Endometrium (tissue), 2 donors: ENCODE measurements at regions not wholly inside any gene's neighbourhood (a gene's known extent, or its start where the extent isn't known, plus 50 kb on each side); places are given as distances from the start of the nearest gene placed in this dataset.
A peak's percentile ranks its signal among the peaks of the same experiment; 100 is the strongest.

Experiments used
- FAIRE-seq: peaks from 2 replicates; lab custom pipeline; 2012; peaks lifted over from hg19 to GRCh38; lab: Jason Lieb, UNC
- donor health status: control.
- donor health status: control.

DNA sequence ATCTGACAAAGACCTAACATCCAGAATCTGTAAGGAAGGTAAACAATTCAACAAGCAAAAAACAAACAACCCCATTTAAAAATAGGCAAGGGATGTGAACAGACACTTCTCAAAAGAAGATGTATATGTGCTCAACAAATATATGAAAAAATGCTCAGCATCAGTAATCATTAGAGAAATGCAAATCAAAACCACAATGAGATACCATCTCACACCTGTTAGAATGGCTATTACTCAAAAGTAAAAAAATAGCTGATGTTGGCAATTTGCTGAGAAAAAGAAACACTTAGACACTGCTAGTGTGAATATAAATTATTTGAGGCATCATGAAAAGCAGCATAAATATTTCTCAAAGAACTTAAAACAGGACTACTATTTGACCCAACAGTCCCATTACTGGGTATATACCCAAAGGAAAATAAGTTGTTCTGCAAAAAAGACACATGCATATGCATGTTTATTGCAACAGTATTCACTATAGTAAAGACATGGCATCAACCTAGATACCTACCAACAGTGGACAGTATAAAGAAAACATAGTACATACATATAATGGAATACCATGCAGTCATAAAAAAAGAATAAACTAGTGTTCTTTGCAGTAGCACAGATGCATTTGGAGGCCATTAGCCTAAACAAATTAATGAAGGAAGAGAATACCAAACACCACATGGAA is 980.1 kb downstream of the KCNMA1 start:
- no peak for FAIRE-seq

DNA sequence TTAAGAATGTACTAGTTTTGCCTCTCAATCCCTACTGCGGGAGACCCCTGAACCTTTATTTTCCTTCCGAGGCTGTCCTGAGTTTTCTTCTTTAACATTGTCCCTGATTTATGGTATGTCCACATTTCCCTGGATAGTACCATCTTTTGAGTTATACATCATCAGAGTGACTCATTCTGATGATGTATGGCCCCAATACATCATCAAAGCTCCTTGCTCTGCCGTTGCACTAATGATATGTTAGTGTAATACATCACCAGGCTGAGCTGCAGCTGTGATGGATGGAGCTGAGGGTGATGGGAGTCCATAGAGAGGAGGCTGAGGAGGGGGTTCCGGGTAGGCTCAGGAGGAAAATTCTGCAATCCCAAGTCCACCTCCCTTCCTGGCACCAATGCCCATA is 986.5 kb downstream of the KCNMA1 start:
- no peak for FAIRE-seq

DNA sequence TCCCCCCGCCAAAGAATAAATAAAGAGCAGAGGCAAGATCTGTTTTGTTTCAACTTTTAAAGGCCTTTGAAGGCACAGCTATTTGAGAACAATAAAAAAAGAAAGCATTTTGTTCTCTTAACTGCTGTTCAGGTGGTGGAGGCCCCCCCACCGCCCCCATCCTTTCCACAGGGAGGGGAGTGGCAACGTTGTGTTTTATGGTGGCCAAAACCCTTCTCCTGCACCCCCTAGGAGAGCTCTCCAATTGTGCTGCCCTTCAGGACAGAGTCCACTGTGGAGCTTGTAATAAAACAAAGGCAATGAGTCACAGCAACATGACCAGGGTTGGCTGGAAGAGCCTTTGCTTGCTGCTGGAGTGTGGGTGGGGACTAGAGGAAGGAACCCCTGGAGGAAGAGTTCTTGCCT is 987.9 kb downstream of the KCNMA1 start:
- FAIRE-seq, result peak; percentile 99

DNA sequence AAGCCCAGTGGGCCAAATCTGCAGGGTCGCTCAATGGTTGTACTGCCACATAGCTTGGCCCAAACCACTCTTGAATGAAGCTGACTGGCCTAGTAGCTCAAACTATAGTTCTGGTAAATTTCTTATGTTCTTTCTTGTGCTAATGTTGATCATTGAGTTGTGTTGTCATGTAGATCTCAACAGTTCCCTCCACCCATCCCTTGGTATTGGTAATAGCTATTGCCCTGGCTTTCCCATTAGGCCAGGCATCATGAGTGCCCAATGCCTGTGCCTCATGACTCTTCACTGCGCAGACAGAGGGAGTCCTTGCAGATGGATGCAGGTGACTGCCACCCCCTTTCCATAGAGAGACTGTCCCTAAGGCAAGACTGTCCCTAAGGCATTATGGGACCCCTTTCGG is 988.4 kb downstream of the KCNMA1 start:
- no peak for FAIRE-seq

DNA sequence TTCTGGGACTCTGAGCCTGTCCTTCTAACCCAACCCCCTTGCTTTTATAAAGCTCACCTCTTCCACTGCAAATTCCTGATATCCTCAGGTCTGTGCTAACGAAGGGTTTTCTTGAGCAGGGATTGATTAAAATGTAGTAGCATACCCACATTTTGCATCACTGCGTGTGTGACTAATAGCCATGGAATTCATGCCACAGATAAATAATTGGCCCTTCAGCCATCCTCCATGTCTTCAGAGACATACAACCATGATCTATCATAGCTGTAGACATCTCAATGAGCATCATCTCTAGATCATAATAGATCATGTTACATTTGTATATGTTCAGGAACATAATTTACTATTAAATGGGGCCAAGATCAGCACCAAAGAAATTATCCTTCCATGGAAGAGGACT is 990.3 kb downstream of the KCNMA1 start:
- no peak for FAIRE-seq

DNA sequence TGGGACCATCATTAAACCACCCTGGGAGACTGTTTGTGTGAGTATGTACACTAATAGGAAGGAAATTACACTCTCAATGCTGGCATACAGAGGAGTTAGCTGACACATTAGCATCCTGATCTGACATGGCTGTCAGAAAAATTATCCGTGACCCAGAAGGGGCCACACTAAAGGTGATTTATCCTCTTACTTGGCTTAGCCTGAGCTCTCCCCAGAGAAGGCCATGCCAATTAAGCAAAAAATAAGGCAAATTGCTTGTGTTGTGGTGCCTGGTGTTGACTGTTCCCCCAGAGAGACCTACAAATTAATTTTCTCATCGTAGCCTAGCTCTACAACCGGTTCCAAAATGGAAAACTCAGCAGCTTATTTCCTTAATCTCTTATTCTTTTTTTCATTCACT is 992.3 kb downstream of the KCNMA1 start:
- no peak for FAIRE-seq

GRCh38 chr10:76644476-76644875 is 993.1 kb downstream of the KCNMA1 start:
- no peak for FAIRE-seq

- no peak for FAIRE-seq
Measured at GRCh38 chr10:76643511-76643911, 994.1 kb downstream of the KCNMA1 start.

- no peak for FAIRE-seq
Measured at GRCh38 chr10:76642358-76642757, 995.2 kb downstream of the KCNMA1 start.

- no peak for FAIRE-seq
Measured at GRCh38 chr10:76641215-76641614, 996.4 kb downstream of the KCNMA1 start.

- no peak for FAIRE-seq
Measured at GRCh38 chr10:76640806-76641205, 996.8 kb downstream of the KCNMA1 start.

DNA sequence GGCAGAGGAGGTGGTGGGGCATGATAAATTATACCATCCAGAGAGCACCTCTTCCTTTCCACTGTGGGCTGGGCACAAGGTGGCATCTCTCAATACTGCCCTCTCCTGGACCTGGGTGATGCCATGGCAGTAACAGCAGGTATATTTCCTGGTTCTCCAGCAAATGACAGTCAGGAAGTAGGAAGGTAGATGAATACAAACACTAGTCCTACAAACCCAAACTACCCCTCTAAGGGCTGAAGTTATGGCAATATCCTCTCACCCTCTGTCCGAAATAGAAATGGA is 1004.9 kb downstream of the KCNMA1 start:
- no peak for FAIRE-seq

- no peak for FAIRE-seq
Measured at GRCh38 chr10:76631884-76632766, 1005.5 kb downstream of the KCNMA1 start.

DNA sequence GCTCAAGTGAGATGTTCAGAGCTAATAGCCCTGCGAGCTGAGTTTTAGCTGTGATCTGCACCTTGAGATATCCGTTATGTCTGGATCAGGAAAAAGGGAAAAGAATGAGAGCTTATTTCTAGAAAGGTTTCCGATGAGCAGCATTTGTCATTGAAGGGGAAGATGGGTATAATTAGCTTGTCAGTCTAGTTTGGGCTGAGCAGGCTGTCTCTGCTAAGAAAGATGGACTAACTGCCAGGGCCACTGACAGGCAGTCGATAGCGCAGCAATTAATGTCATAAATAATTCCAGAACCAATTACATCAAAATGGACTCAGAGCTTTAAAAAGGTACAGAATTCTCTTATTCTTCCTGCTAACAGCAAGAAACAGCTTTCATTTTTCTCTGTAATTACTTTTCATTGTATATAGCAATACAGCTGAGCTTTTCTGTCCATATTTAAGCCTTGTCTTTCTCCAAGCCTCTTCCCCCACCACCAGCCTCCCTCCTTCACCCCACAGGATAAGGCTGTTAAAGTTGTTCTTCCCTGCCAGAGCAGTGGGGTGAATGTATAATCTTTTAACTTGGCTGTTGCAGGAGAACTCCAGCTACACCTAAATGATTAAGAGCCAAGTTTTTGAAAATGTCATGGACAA is 1006.5 kb downstream of the KCNMA1 start:
- FAIRE-seq, result no peak

- FAIRE-seq, result no peak
Measured at GRCh38 chr10:76628801-76629200, 1008.8 kb downstream of the KCNMA1 start.

DNA sequence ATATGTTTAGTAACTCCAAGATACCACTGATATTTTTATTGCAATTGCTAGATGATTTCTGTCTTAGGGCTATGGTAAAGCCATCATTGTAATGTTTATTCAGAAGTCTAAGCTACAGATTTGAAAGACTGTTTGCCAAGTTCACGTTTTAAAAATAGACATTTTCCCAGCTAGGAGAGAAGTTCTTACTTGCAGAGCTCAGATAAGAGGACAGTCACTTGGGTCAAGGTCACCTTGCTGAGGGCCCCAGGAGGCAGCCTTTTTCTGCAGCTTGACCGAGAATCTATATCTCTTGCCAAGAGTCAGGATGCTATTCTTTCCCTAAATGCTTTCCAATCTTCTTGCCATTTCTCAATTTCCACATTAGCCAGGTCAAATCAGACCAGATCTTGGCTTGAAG is 1011.2 kb downstream of the KCNMA1 start:
- FAIRE-seq, result no peak

DNA sequence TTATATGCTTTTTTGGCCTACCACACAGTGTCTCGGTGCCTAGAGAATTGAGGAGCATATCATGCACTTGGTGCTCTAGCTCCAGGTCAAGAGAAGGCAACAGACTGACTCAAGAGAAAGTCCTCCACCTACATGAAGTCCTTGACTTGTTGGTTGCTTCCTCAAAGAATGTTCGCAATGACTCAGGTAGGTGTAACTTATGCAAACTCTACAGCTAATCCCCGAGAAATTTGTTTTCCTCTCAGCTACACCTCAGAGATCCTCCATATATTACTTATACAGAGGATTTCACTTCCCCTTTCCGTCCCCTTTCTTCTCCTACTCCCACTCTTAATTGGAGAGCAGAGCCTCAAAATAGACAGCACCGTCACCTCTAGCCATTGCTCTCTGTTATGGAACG is 1013.1 kb downstream of the KCNMA1 start:
- FAIRE-seq, result no peak

- FAIRE-seq, result no peak
Measured at GRCh38 chr10:76621886-76622620, 1015.6 kb downstream of the KCNMA1 start.

DNA sequence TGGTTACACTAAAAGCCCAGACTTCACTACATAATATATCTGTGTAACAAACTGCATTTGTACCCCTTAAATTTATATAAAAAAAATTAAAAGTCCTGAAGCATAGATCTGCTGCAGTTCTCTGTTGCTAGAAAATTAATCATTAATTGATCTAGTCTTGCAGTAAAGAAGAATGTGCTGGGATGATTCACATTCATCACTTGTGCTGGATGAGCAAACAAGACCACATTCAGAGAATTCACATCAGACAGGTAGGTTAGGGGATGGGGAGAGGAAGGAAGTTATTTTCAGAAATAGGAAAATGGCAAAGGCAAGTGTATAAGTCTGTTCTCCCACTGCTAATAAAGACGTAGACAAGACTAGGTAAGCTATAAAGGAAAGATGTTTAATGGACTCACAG is 1019.0 kb downstream of the KCNMA1 start:
- no peak for FAIRE-seq

DNA sequence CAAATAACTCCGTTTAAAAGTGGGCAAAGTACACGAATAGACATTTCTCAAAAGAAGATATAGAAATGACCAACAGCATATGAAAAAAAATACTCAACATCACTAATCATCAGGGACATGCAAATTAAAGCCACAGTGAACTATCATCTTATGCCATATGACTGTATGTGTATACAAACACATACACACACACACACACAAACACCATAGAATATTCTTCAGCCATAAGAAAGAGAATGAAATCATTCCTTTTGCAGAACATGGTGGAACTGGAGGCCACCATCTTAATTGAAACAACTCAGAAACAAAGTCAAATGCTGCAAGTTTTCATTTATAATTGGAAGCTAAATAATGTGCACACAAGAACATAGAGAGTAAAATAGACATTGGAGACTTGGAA is 1019.4 kb downstream of the KCNMA1 start:
- no peak for FAIRE-seq

- FAIRE-seq, result peak; percentile 100
Measured at GRCh38 chr10:76616666-76617065, 1020.9 kb downstream of the KCNMA1 start.

DNA sequence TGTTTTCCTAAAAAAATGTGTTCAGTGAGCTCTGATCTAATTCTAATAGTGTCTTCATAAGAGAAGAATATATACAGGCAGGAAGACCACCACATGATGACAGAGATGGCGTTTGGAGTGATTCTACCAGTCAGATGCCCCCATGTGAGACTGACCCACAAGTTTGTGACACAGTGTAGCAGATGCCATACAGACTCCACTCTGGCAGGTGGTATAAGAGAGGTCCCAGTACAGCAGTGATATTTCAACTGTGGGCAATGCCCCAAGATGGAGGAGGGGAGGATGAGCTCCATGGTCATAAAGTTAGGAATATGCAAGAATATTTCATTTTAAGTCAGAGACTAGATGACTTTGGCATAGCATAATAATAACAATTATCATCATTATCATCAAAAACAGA is 1022.6 kb downstream of the KCNMA1 start:
- no peak for FAIRE-seq
